PC-3 (cell line): ENCODE measurements at regions not wholly inside any gene's neighbourhood (a gene's known extent, or its start where the extent isn't known, plus 50 kb on each side); places are given as distances from the start of the nearest gene placed in this dataset.
A peak's percentile ranks its signal among the peaks of the same experiment; 100 is the strongest.

ENCODE experiments used
- ATAC-seq: fragments of 200-7000 bp; cut with Tn5 transposase; 2 replicates; pipeline ENCODE4 v1.9.1; 2020; ENCODE audit warnings: mild to moderate bottlenecking, moderate library complexity
- BruUV-seq: library from RNA; stranded (reverse); fragments of 400-500 nt; replicated peaks from 2 replicates; lab custom pipeline; 2021; lab: Mats Ljungman, UMichigan
- CTCF ChIA-PET: fragments of 300-600 bp; sonication (Branson Sonifier 250); formaldehyde crosslinking; loops from one replicate; lab custom pipeline; 2022; ENCODE audit warnings: antibody characterized with exemption; lab: Charles Lee
- POLR2A ChIA-PET: fragments of 300-600 bp; sonication (Branson Sonifier 250); formaldehyde crosslinking; loops from one replicate; lab custom pipeline; 2022; ENCODE audit warnings: antibody characterized with exemption; ENCODE audit not compliant: unreplicated experiment; lab: Charles Lee
- DNase-seq: peaks from one replicate; pipeline ENCODE4 v3.0.0-alpha.2; 2015
- H2AFZ ChIP-seq: fragments of 300-600 bp; sonication (generic); 2 replicates; pipeline ENCODE4 v1.6.0; 2016; ENCODE audit warnings: antibody characterized with exemption, low read length
- H3F3A ChIP-seq: fragments of 300-600 bp; sonication (generic); one replicate; pipeline ENCODE4 v1.6.0; 2017; ENCODE audit warnings: antibody characterized with exemption, low read length, control low read depth, mild to moderate bottlenecking; ENCODE audit not compliant: unreplicated experiment
- H3K27ac ChIP-seq: fragments of 300-600 bp; sonication (generic); 2 replicates; pipeline ENCODE4 v1.5.1; 2016; ENCODE audit warnings: mild to moderate bottlenecking, low read length
- H3K27me3 ChIP-seq: fragments of 300-600 bp; sonication (generic); 2 replicates; pipeline ENCODE4 v1.6.1; 2016; ENCODE audit warnings: low read length, mixed read lengths
- H3K36me3 ChIP-seq: fragments of 300-600 bp; sonication (generic); 2 replicates; pipeline ENCODE4 v1.6.1; 2016; ENCODE audit warnings: low read depth, mixed run types, low read length, mixed read lengths
- H3K4me1 ChIP-seq: fragments of 300-600 bp; sonication (generic); 2 replicates; pipeline ENCODE4 v1.5.1; 2016; ENCODE audit warnings: low read length; ENCODE audit not compliant: insufficient read depth
- H3K4me2 ChIP-seq: fragments of 300-600 bp; sonication (generic); 2 replicates; pipeline ENCODE4 v1.6.0; 2016; ENCODE audit warnings: low read length
- H3K4me3 ChIP-seq: fragments of 300-600 bp; sonication (generic); 2 replicates; pipeline ENCODE4 v1.5.1; 2016; ENCODE audit warnings: mild to moderate bottlenecking, low read length, mixed read lengths
- H3K79me2 ChIP-seq: fragments of 300-600 bp; sonication (generic); 2 replicates; pipeline ENCODE4 v1.6.1; 2017; ENCODE audit warnings: low read length, mixed read lengths
- H3K9ac ChIP-seq: fragments of 300-600 bp; sonication (generic); 2 replicates; pipeline ENCODE4 v1.6.0; 2016; ENCODE audit warnings: mild to moderate bottlenecking, low read length
- H3K9me2 ChIP-seq: fragments of 300-600 bp; sonication (generic); replicated peaks from 2 replicates; pipeline ENCODE4 v1.6.1; 2016; ENCODE audit warnings: mixed run types, low read length, mixed read lengths
- H3K9me3 ChIP-seq: fragments of 300-600 bp; sonication (generic); 2 replicates; pipeline ENCODE4 v1.6.1; 2016; ENCODE audit warnings: low read length, mixed read lengths
- H4K20me1 ChIP-seq: fragments of 300-600 bp; sonication (generic); 2 replicates; pipeline ENCODE4 v1.6.1; 2016; ENCODE audit warnings: low read length, mixed read lengths
- CTCF ChIP-seq: fragments of 300-600 bp; sonication (generic); conservative IDR thresholded peaks from 2 replicates; pipeline ENCODE4 v1.5.1; 2017; ENCODE audit warnings: antibody characterized with exemption, low read depth, mild to moderate bottlenecking, low read length
- EZH2 ChIP-seq: fragments of 300-600 bp; sonication (generic); IDR thresholded peaks from one replicate; pipeline ENCODE4 v1.6.1; 2017; ENCODE audit warnings: antibody characterized with exemption, mild to moderate bottlenecking, low read length; ENCODE audit not compliant: unreplicated experiment
- EZH2phosphoT487 ChIP-seq: fragments of 300-600 bp; sonication (generic); IDR thresholded peaks from 2 replicates; pipeline ENCODE4 v1.6.1; 2018; ENCODE audit warnings: mild to moderate bottlenecking, antibody characterized with exemption, low read length, borderline replicate concordance
- intact Hi-C: fragments of 100-400 bp; cut with micrococcal nuclease; formaldehyde crosslinking; loops from 2 replicates; pipeline ENCODE4 v1.9.0; 2023

- no TSS peak for BruUV-seq
- Histone ChIP-seq H3K9me3 (no peaks in the 10 kb centered on the region), H3K27ac (peak overlapping the region; percentile 53), H3F3A (peaks cover 8% of the 10 kb centered on the region), H3K4me3 (peak overlapping the region; percentile 15; the same call in 1 of the 2 replicates), H4K20me1 (no peaks in the 10 kb centered on the region), H3K4me2 (peak overlapping the region; percentile 64), H2AFZ (peak overlapping the region; percentile 63), H3K27me3 (no peaks in the 10 kb centered on the region), H3K79me2 (no peaks in the 10 kb centered on the region), H3K36me3 (no peaks in the 10 kb centered on the region), H3K9ac (no peak overlapping the region), H3K4me1 (peaks cover 29% of the 10 kb centered on the region), H3K9me2 (no peaks in the 10 kb centered on the region)
- intact Hi-C loops, result loop anchor here (2.0 kb wide), 1 partner anchor 52 kb away; no protein-coding TSS in a partner anchor
- TF ChIP-seq EZH2phosphoT487, result no peak
- no peak for TF ChIP-seq CTCF
- TF ChIP-seq EZH2, result no peak
- ChIA-PET CTCF (no interaction called here), POLR2A (no interaction called here)
- DNase-seq (peak; percentile 70), ATAC-seq (peak; percentile 80)
Measured at GRCh38 chr5:27906931-27907601, 868.7 kb upstream of the CDH9 start.

- Histone ChIP-seq H3K9me2 (no peaks in the 10 kb centered on the region), H4K20me1 (no peaks in the 10 kb centered on the region), H3K4me2 (peak overlapping the region; percentile 64), H3K4me1 (peaks cover 29% of the 10 kb centered on the region), H3F3A (peaks cover 8% of the 10 kb centered on the region), H3K79me2 (no peaks in the 10 kb centered on the region), H3K27ac (no peak overlapping the region), H3K9me3 (no peaks in the 10 kb centered on the region), H3K36me3 (no peaks in the 10 kb centered on the region), H3K27me3 (no peaks in the 10 kb centered on the region), H2AFZ (no peak overlapping the region; the same call in 1 of the 2 replicates), H3K4me3 (no peak overlapping the region), H3K9ac (no peak overlapping the region)
- ChIA-PET CTCF (no interaction called here), POLR2A (no interaction called here)
- TF ChIP-seq EZH2phosphoT487, result no peak
- TF ChIP-seq EZH2, result no peak
- TF ChIP-seq CTCF, result no peak
- intact Hi-C loops, result loop anchor here (2.0 kb wide), 1 partner anchor 52 kb away; no protein-coding TSS in a partner anchor
- ATAC-seq (no peak), DNase-seq (no peak)
- no TSS peak for BruUV-seq
Measured at GRCh38 chr5:27906481-27906880, 868.1 kb upstream of the CDH9 start.

GRCh38 chr5:27900761-27901160 is 862.4 kb upstream of the CDH9 start:
- H2AFZ ChIP-seq, result no peak overlapping the region
- no peaks in the 10 kb centered on the region for H3K36me3 ChIP-seq
- POLR2A ChIA-PET, result no interaction called here
- H3F3A ChIP-seq, result no peaks in the 10 kb centered on the region
- H3K9me2 ChIP-seq, result no peaks in the 10 kb centered on the region
- no peaks in the 10 kb centered on the region for H3K79me2 ChIP-seq
- no peaks in the 10 kb centered on the region for H3K9me3 ChIP-seq
- no peak overlapping the region for H3K4me3 ChIP-seq
- no TSS peak for BruUV-seq
- CTCF ChIA-PET, result no interaction called here
- H3K27me3 ChIP-seq, result no peaks in the 10 kb centered on the region
- TF ChIP-seq CTCF (no peak), EZH2phosphoT487 (no peak), EZH2 (no peak)
- intact Hi-C loops, result no loop called here
- no peaks in the 10 kb centered on the region for H3K4me1 ChIP-seq
- no peak overlapping the region for H3K9ac ChIP-seq
- H4K20me1 ChIP-seq, result no peaks in the 10 kb centered on the region
- no peak for ATAC-seq
- no peak overlapping the region for H3K4me2 ChIP-seq
- no peak for DNase-seq
- H3K27ac ChIP-seq, result no peak overlapping the region
